ENCODE measurements at regions not wholly inside any gene's neighbourhood (a gene's known extent, or its start where the extent isn't known, plus 50 kb on each side); places are given as distances from the start of the nearest gene placed in this dataset.

GRCh38 chr10:120110196-120110595, 217.7 kb downstream of the SEC23IP start:
- no peak for TF ChIP-seq POLR2A (IDR thresholded peaks at IDR 0.05; ENCODE audit: low read depth, low read length)
- no peak for TF ChIP-seq SPI1 (IDR thresholded peaks at IDR 0.05; ENCODE audit: low read depth, low read length)
- no peak for TF ChIP-seq POLR2AphosphoS5 (IDR thresholded peaks at IDR 0.05; ENCODE audit: low read depth, low read length)
- no peak for TF ChIP-seq PAX5 (IDR thresholded peaks at IDR 0.05; ENCODE audit: insufficient read depth, low read length, severe bottlenecking)
- TF ChIP-seq TAF1 (IDR thresholded peaks at IDR 0.05; ENCODE audit: low read depth, low read length) = no peak
- TF ChIP-seq POU2F2 (IDR thresholded peaks at IDR 0.05; ENCODE audit: low read depth, low read length) = no peak
